Right lobe of liver (tissue), 4 donors: ENCODE measurements at regions not wholly inside any gene's neighbourhood (a gene's known extent, or its start where the extent isn't known, plus 50 kb on each side); places are given as distances from the start of the nearest gene placed in this dataset.

Experiments used
- POLR2A ChIP-seq: fragments of 450-650 bp; IDR thresholded peaks from one replicate; pipeline ENCODE4 v1.6.1; 2017; ENCODE audit warnings: antibody characterized with exemption, mild to moderate bottlenecking
- TF ChIP-seq, protein P1 (sequence below), 4 donors: fragments of 200-600 bp in 3 of 4; fragments of 450-650 bp in 1 of 4; IDR thresholded peaks; one replicate each; pipeline versions ENCODE4 v1.5.1 to v1.8.0; 2016 to 2022; ENCODE audit warnings: antibody characterized with exemption in 4 of 4, mild to moderate bottlenecking in 2 of 4
- donor health status: DM: no; HTN: no; CAD: no.
- donor health status: DM: no; HTN: no; CAD: no.
- donor health status: DM: no; HTN: yes; CAD: no.

DNA sequence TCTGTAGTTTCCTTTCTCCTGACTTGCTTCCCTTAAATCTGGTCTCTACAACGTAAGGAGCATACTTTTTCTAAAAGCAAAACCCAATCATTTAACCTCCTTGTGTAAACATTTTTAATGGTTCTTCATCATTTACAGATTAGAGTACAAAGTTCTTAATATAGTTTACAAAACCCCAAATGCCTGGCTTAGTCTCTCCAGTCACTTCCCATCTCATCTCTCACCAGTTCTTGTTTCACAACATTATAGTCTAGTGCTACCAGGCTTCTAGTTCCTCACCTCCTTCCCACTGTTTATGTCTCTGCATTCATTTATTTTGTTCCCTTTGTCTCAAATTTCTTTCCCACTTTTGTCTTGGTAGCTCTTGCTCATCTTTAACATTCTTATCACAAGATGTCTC is 168.4 kb downstream of the FASLG start:
- TF ChIP-seq, protein P1, sequence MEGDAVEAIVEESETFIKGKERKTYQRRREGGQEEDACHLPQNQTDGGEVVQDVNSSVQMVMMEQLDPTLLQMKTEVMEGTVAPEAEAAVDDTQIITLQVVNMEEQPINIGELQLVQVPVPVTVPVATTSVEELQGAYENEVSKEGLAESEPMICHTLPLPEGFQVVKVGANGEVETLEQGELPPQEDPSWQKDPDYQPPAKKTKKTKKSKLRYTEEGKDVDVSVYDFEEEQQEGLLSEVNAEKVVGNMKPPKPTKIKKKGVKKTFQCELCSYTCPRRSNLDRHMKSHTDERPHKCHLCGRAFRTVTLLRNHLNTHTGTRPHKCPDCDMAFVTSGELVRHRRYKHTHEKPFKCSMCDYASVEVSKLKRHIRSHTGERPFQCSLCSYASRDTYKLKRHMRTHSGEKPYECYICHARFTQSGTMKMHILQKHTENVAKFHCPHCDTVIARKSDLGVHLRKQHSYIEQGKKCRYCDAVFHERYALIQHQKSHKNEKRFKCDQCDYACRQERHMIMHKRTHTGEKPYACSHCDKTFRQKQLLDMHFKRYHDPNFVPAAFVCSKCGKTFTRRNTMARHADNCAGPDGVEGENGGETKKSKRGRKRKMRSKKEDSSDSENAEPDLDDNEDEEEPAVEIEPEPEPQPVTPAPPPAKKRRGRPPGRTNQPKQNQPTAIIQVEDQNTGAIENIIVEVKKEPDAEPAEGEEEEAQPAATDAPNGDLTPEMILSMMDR (IDR thresholded peaks at IDR 0.05) = no peak
- TF ChIP-seq POLR2A = no peak
